Endodermal cell (in vitro differentiated cells): ENCODE measurements at regions not wholly inside any gene's neighbourhood (a gene's known extent, or its start where the extent isn't known, plus 50 kb on each side); places are given as distances from the start of the nearest gene placed in this dataset.

Experiments
- DNase-seq: peaks from one replicate; pipeline ENCODE4 v3.0.0-alpha.2; 2017
- H3K27ac ChIP-seq: 2 replicates; pipeline ENCODE4 v1.5.1; 2013; ENCODE audit warnings: mild to moderate bottlenecking, low read depth, low read length, moderate library complexity
- H3K27me3 ChIP-seq: 2 replicates; pipeline ENCODE4 v1.6.1; 2013; ENCODE audit warnings: mild to moderate bottlenecking, low read length, moderate library complexity; ENCODE audit not compliant: insufficient read depth, control insufficient read depth, poor library complexity, severe bottlenecking
- H3K36me3 ChIP-seq: 2 replicates; pipeline ENCODE4 v1.7.0; 2013; ENCODE audit warnings: mild to moderate bottlenecking, low read length, moderate library complexity; ENCODE audit not compliant: control insufficient read depth, insufficient read depth
- H3K4me1 ChIP-seq: one replicate; pipeline ENCODE4 v1.7.0; 2013; ENCODE audit warnings: low read length; ENCODE audit not compliant: control insufficient read depth, insufficient read depth
- H3K4me3 ChIP-seq: 2 replicates; pipeline ENCODE4 v1.5.1; 2013; ENCODE audit warnings: mild to moderate bottlenecking, low read length, moderate library complexity
- H3K9ac ChIP-seq: 2 replicates; pipeline ENCODE4 v1.6.1; 2013; ENCODE audit warnings: mild to moderate bottlenecking, low read length, moderate library complexity; ENCODE audit not compliant: poor library complexity, severe bottlenecking; ENCODE audit errors: extremely low read depth
- H3K9me3 ChIP-seq: 2 replicates; pipeline ENCODE4 v1.6.1; 2013; ENCODE audit warnings: mild to moderate bottlenecking, low read length, moderate library complexity; ENCODE audit not compliant: control insufficient read depth
- H3K27ac Mint-ChIP-seq: 2 replicates; pipeline ENCODE4 v1.8.0; 2020; ENCODE audit warnings: mixed read lengths
- H3K27me3 Mint-ChIP-seq: 2 replicates; pipeline ENCODE4 v1.8.0; 2021; ENCODE audit warnings: mild to moderate bottlenecking, mixed read lengths; ENCODE audit not compliant: insufficient read depth
- H3K36me3 Mint-ChIP-seq: 2 replicates; pipeline ENCODE4 v1.8.0; 2020; ENCODE audit warnings: low read depth, mixed read lengths
- H3K4me1 Mint-ChIP-seq: 2 replicates; pipeline ENCODE4 v1.8.0; 2020; ENCODE audit warnings: mixed read lengths
- H3K4me3 Mint-ChIP-seq: 2 replicates; pipeline ENCODE4 v1.8.0; 2020; ENCODE audit warnings: mild to moderate bottlenecking, moderate library complexity, mixed read lengths
- H3K9me3 Mint-ChIP-seq: 2 replicates; pipeline ENCODE4 v1.8.0; 2020; ENCODE audit warnings: mild to moderate bottlenecking, mixed read lengths
- WGBS, 2 experiments: methylation state at CpG; one replicate each; pipeline versions ENCODE4 v1.1.5 to v1.1.7; 2013; ENCODE audit warnings: missing lambda C conversion rate in 2 of 2, mixed read lengths in 1 of 2; ENCODE audit not compliant: insufficient coverage in 1 of 2, insufficient read length in 1 of 2; 5-methylcytosine and 5-hydroxymethylcytosine counted together
- TF ChIP-seq, protein P1 (sequence below): fragments of 200-600 bp; sonication (generic); conservative IDR thresholded peaks from 2 replicates; pipeline ENCODE4 v1.5.0; 2021; ENCODE audit warnings: antibody characterized with exemption, mild to moderate bottlenecking

GRCh38 chr10:62946278-62946677 is 130.1 kb upstream of the EGR2 start:
- Histone ChIP-seq H3K9me3 (no peaks in the 10 kb centered on the region), H3K27me3 (no peaks in the 10 kb centered on the region), H3K4me3 (no peak overlapping the region), H3K9ac (no peak overlapping the region), H3K4me1 (no peaks in the 10 kb centered on the region), H3K36me3 (no peaks in the 10 kb centered on the region), H3K27ac (no peak overlapping the region)
- Mint-ChIP-seq H3K27me3 (no peaks in the 10 kb centered on the region), H3K27ac (no peak overlapping the region), H3K4me3 (no peak overlapping the region), H3K36me3 (peaks cover 1% of the 10 kb centered on the region), H3K9me3 (peaks cover 34% of the 10 kb centered on the region), H3K4me1 (no peaks in the 10 kb centered on the region)
- no peak for DNase-seq
- TF ChIP-seq, protein P1, sequence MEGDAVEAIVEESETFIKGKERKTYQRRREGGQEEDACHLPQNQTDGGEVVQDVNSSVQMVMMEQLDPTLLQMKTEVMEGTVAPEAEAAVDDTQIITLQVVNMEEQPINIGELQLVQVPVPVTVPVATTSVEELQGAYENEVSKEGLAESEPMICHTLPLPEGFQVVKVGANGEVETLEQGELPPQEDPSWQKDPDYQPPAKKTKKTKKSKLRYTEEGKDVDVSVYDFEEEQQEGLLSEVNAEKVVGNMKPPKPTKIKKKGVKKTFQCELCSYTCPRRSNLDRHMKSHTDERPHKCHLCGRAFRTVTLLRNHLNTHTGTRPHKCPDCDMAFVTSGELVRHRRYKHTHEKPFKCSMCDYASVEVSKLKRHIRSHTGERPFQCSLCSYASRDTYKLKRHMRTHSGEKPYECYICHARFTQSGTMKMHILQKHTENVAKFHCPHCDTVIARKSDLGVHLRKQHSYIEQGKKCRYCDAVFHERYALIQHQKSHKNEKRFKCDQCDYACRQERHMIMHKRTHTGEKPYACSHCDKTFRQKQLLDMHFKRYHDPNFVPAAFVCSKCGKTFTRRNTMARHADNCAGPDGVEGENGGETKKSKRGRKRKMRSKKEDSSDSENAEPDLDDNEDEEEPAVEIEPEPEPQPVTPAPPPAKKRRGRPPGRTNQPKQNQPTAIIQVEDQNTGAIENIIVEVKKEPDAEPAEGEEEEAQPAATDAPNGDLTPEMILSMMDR = no peak
- WGBS, 2 experiments = 88 to 94% methylated on average over 3 of the region's 3 CpGs

GRCh38 chr10:62939698-62940097 is 123.5 kb upstream of the EGR2 start:
- Histone ChIP-seq H3K36me3 (no peaks in the 10 kb centered on the region), H3K9me3 (no peaks in the 10 kb centered on the region), H3K4me1 (no peaks in the 10 kb centered on the region), H3K27ac (no peak overlapping the region), H3K27me3 (no peaks in the 10 kb centered on the region), H3K4me3 (no peak overlapping the region), H3K9ac (no peak overlapping the region)
- H3K36me3 Mint-ChIP-seq = no peaks in the 10 kb centered on the region
- no peak overlapping the region for H3K27ac Mint-ChIP-seq
- TF ChIP-seq, protein P1 = no peak
- WGBS, 2 experiments = 89 to 92% methylated on average over 1 to 2 of the region's 2 CpGs
- H3K4me3 Mint-ChIP-seq = no peak overlapping the region
- H3K27me3 Mint-ChIP-seq = no peaks in the 10 kb centered on the region
- no peaks in the 10 kb centered on the region for H3K9me3 Mint-ChIP-seq
- no peaks in the 10 kb centered on the region for H3K4me1 Mint-ChIP-seq
- DNase-seq = no peak

GRCh38 chr10:62938672-62939071 is 122.5 kb upstream of the EGR2 start:
- no peak for DNase-seq
- H3K27me3 Mint-ChIP-seq = no peaks in the 10 kb centered on the region
- Histone ChIP-seq H3K27ac (no peak overlapping the region), H3K4me3 (no peak overlapping the region), H3K9me3 (no peaks in the 10 kb centered on the region), H3K9ac (no peak overlapping the region), H3K27me3 (no peaks in the 10 kb centered on the region), H3K36me3 (no peaks in the 10 kb centered on the region), H3K4me1 (no peaks in the 10 kb centered on the region)
- no peaks in the 10 kb centered on the region for H3K4me1 Mint-ChIP-seq
- 90 to 92% methylated on average over 2 to 5 of the region's 5 CpGs for WGBS, 2 experiments
- H3K36me3 Mint-ChIP-seq = no peaks in the 10 kb centered on the region
- no peak overlapping the region for H3K27ac Mint-ChIP-seq
- H3K9me3 Mint-ChIP-seq = no peaks in the 10 kb centered on the region
- TF ChIP-seq, protein P1 = no peak
- no peak overlapping the region for H3K4me3 Mint-ChIP-seq
